NT2/D1 (cell line): ENCODE measurements at regions not wholly inside any gene's neighbourhood (a gene's known extent, or its start where the extent isn't known, plus 50 kb on each side); places are given as distances from the start of the nearest gene placed in this dataset.

Source experiments
- SUZ12 ChIP-seq: IDR thresholded peaks from 2 replicates; pipeline ENCODE4 v1.6.1; 2011; ENCODE audit not compliant: insufficient read length, insufficient read depth; ENCODE audit errors: extremely low read depth
- YY1 ChIP-seq: IDR thresholded peaks from 2 replicates; pipeline ENCODE4 v1.6.1; 2011; ENCODE audit not compliant: insufficient read length, insufficient read depth
- ZNF274 ChIP-seq: IDR thresholded peaks from 2 replicates; pipeline ENCODE4 v1.6.1; 2011; ENCODE audit warnings: mild to moderate bottlenecking, low read depth, low read length

DNA sequence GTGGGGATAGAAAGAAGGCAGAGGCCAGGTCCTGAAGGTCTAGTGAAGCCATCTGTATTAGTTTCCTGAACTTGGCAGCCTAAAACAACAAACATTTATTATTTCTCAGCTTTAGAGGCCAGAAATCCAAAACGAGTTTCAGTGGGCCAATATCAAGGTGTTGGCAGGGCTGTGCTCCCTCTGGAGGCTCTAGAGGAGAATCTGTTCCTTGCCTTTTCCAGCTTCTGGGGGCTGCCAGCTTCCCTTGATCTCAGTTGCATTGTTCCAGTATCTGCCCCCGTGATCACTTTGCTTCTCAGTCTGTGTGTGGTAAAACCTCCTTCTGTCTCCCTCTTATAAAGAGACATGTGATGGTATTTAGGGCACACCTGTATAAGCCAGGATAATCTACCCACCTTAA, 82.4 kb downstream of the MAFB start:
- TF ChIP-seq ZNF274: no peak
- no peak for TF ChIP-seq SUZ12
- TF ChIP-seq YY1: no peak
